ENCODE measurements at regions not wholly inside any gene's neighbourhood (a gene's known extent, or its start where the extent isn't known, plus 50 kb on each side); places are given as distances from the start of the nearest gene placed in this dataset.

DNA sequence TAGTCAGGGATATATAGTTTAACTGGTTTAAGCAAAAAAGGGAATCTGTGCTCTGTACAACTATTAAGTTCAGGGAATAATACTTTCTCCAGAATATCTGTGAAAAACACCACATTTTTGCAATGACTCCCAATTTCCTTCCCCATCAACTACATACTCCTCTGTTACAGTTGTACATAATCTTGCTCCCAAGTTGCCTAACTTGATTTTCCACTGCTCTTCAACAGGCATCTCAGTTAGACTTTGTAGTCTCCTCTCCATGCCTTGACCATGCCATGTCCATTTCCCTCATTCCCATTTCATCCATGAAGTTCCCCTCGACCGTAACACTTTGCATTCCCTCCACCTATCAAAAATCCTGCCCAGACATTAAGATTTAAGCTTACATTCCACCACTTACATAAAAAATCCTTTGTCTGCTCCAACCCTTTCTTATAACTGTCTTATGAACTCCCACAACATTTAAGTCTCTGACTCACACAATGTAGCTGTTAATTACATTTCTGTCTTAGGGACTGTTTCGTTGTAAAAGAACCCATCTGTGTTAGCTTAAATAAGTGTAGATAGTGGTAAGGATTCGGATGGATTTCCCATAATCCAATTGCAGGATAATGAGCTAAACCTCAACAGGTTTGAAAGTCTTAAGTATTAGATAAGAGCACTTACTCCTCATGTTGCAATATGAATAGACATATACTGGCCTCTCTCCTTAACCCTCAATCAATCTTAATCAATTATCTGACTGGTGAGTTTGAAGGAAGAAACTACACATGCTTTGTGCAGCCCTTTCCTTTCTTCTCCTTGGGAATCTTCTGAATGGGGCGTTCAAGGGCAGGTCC is 156.5 kb downstream of the PAWR start:
- no peak for DNase-seq
- in situ Hi-C loops (cut with HindIII; ENCODE audit: low pct_ligation_motif_present, low pct_unique_long_range_greater_than_20kb, low sequenced_read_pairs), result loop anchor here (25.0 kb wide), 1 partner anchor 122 kb away; no protein-coding TSS in a partner anchor

DNA sequence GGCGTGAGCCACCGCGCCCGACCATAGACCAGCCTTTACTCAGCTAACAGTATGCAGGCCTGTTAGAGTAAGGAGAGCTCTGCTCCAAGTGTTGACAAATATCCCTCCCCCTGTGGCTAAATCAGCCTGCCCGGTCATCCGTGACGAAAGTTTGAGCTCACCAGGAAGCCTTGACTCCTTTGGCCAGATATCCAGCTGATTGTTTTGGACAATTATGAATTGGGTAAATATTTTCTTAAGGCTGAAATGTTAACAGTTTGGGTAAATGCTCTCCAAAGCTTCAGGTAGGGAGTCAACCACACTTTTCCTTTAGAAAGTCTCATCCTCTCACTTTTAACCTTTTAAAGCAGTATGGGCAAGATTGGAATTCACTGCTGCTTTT is 157.9 kb downstream of the PAWR start:
- DNase-seq, result peak; percentile 33
- in situ Hi-C loops (cut with HindIII; ENCODE audit: low pct_ligation_motif_present, low pct_unique_long_range_greater_than_20kb, low sequenced_read_pairs), result loop anchor here (25.0 kb wide), 1 partner anchor 121 kb away; no protein-coding TSS in a partner anchor

DNA sequence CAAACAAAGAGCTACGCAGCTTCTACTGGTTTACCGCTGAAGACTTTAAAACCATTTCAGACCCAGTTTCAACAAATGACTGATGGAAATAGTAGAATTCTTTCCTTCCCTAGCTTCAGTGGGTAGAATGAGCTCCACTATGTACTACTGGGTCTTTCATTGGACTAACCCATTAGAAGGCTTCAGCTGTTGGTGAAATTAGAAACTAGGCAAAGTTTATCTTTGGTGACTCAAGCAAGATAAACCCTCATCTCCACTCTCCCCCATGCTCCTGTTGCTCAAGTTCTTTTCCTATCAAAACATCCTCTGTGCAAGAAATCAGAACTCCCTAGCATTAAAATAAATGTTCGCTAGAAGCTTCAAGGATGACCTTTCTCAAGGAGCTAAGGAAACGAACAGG is 159.2 kb downstream of the PAWR start:
- in situ Hi-C loops (cut with HindIII; ENCODE audit: low pct_ligation_motif_present, low pct_unique_long_range_greater_than_20kb, low sequenced_read_pairs), result loop anchor here (25.0 kb wide), 1 partner anchor 119 kb away; no protein-coding TSS in a partner anchor
- DNase-seq, result no peak

DNA sequence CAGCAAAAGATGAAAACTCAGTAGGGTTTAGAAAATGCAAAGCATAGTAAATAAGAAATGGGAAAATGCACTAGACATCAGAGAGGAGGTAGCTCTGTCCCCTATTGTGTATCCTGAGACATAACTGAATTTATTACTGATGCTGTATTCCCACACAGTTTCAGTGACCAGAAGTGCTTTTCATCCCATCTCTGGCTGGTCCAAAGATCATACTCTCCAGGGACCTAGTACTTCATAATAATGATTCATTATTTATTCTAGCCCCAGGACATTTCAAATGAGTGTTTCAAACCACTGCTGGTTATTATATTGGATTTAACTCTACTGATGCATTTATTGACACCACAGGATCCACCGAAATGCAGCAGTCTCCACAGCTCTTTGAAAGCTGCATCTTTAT is 163.3 kb downstream of the PAWR start:
- no peak for DNase-seq
- in situ Hi-C loops (cut with HindIII; ENCODE audit: low pct_ligation_motif_present, low pct_unique_long_range_greater_than_20kb, low sequenced_read_pairs), result loop anchor here (25.0 kb wide), 1 partner anchor 115 kb away; no protein-coding TSS in a partner anchor

DNA sequence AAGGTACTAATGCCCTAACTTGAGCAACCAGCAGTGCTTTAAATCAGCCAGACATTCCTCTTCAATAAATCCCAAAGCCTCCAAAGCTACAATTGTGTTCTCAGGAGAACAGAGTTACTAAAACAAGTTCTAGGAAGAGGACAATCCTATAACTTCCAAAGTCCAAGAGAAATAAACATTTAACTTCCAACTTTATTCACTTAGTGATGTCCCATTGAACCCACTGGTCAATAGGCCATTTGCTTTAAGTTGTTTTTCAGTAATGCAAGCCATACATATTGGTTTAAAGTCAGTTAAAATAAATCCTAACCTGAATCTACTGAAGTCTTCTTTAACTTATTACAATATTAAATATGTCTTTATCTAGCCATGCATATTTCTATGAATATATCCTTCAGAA is 165.4 kb downstream of the PAWR start:
- no peak for DNase-seq

GRCh38 chr12:79524507-79525148 is 166.1 kb downstream of the PAWR start:
- no peak for DNase-seq
- in situ Hi-C loops (cut with HindIII; ENCODE audit: low pct_ligation_motif_present, low pct_unique_long_range_greater_than_20kb, low sequenced_read_pairs), result loop anchor here (25.0 kb wide), 1 partner anchor 112 kb away; no protein-coding TSS in a partner anchor

More for the DNA sequence above, 165.4 kb downstream of the PAWR start:
- in situ Hi-C loops (cut with HindIII; ENCODE audit: low pct_ligation_motif_present, low pct_unique_long_range_greater_than_20kb, low sequenced_read_pairs), result loop anchor here (25.0 kb wide), 1 partner anchor 113 kb away; no protein-coding TSS in a partner anchor

DNA sequence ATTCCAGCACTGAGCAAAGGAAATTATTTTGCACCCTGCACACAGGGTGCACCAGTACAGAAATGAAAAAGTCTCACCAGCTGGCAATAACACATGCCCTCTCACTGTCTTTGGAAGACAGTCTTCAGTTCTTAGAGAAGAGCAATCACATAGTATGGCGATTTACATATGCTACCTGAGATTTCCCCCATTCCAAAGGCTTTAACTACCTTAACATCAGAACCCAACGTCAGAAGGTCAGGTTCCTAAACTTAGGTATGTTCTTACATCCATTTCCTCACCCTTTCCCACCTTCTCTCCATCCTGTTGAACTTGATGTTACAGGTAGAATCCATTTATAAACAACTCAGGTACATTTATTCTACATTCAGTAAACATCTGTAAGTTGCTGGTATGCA is 167.8 kb downstream of the PAWR start:
- no peak for DNase-seq
- in situ Hi-C loops (cut with HindIII; ENCODE audit: low pct_ligation_motif_present, low pct_unique_long_range_greater_than_20kb, low sequenced_read_pairs), result no loop called here

- in situ Hi-C loops (cut with HindIII; ENCODE audit: low pct_ligation_motif_present, low pct_unique_long_range_greater_than_20kb, low sequenced_read_pairs), result no loop called here
- no peak for DNase-seq
These were observed 168.3 kb downstream of the PAWR start for GRCh38 chr12:79522257-79522988.

DNA sequence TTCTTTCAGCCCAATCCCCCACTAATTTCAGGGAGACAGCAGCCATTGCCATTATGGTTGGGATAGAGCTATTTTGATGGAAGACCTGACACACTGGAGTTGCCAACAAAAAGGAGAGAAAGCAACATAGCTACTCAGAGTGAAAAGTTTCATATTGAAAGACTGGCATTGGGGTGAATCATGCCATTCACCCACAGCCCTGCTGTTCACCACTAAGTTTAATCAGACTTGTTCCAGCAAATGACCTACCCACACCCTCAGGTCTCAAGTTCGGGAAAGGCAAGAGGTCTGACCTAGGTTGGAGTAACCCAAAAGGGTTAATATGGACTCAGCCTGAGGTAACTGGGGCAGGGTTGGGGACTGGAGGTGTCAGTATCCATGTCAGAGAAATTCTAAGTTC is 169.2 kb downstream of the PAWR start:
- in situ Hi-C loops (cut with HindIII; ENCODE audit: low pct_ligation_motif_present, low pct_unique_long_range_greater_than_20kb, low sequenced_read_pairs), result no loop called here
- no peak for DNase-seq

GRCh38 chr12:79517363-79517762 is 173.4 kb downstream of the PAWR start:
- DNase-seq, result no peak
- in situ Hi-C loops (cut with HindIII; ENCODE audit: low pct_ligation_motif_present, low pct_unique_long_range_greater_than_20kb, low sequenced_read_pairs), result no loop called here

GRCh38 chr12:79515530-79515935 is 175.2 kb downstream of the PAWR start:
- no peak for DNase-seq
- in situ Hi-C loops (cut with HindIII; ENCODE audit: low pct_ligation_motif_present, low pct_unique_long_range_greater_than_20kb, low sequenced_read_pairs), result no loop called here

GRCh38 chr12:79514730-79515529 is 175.8 kb downstream of the PAWR start:
- in situ Hi-C loops (cut with HindIII; ENCODE audit: low pct_ligation_motif_present, low pct_unique_long_range_greater_than_20kb, low sequenced_read_pairs), result no loop called here
- no peak for DNase-seq

GRCh38 chr12:79512068-79512467 is 178.7 kb downstream of the PAWR start:
- in situ Hi-C loops (cut with HindIII; ENCODE audit: low pct_ligation_motif_present, low pct_unique_long_range_greater_than_20kb, low sequenced_read_pairs), result no loop called here
- DNase-seq, result no peak

GRCh38 chr12:79508622-79509021 is 182.1 kb downstream of the PAWR start:
- in situ Hi-C loops (cut with HindIII; ENCODE audit: low pct_ligation_motif_present, low pct_unique_long_range_greater_than_20kb, low sequenced_read_pairs), result no loop called here
- DNase-seq, result no peak
